ENCODE measurements at regions not wholly inside any gene's neighbourhood (a gene's known extent, or its start where the extent isn't known, plus 50 kb on each side); places are given as distances from the start of the nearest gene placed in this dataset.

GRCh38 chr4:31351695-31352094, 631.5 kb downstream of the PCDH7 start:
- TF ChIP-seq YY1 (IDR thresholded peaks at IDR 0.05; ENCODE audit: insufficient read depth, insufficient read length) (no peak), ZNF274 (IDR thresholded peaks at IDR 0.05; ENCODE audit: low read depth, low read length) (no peak), SUZ12 (IDR thresholded peaks at IDR 0.05; ENCODE audit: extremely low read depth, insufficient read depth, insufficient read length) (no peak)

All from NT2/D1 (cell line).